GM08714 (cell line): ENCODE measurements at regions not wholly inside any gene's neighbourhood (a gene's known extent, or its start where the extent isn't known, plus 50 kb on each side); places are given as distances from the start of the nearest gene placed in this dataset.

Experiments
- H3K4me3 ChIP-seq: fragments of 200-500 bp; sonication (Bioruptor generic); 2 replicates; pipeline ENCODE4 v1.5.1; 2014; ENCODE audit warnings: mild to moderate bottlenecking, low read length, inconsistent platforms
- ZNF274 ChIP-seq: IDR thresholded peaks from 2 replicates; pipeline ENCODE4 v1.6.1; 2012; ENCODE audit warnings: mild to moderate bottlenecking, low read depth, low read length

- TF ChIP-seq ZNF274 = no peak
These were observed 137.9 kb upstream of the JUN start for GRCh38 chr1:58921751-58922150.

GRCh38 chr1:58922302-58923089, 138.6 kb upstream of the JUN start:
- no peak for TF ChIP-seq ZNF274

More at GRCh38 chr1:58921751-58922150, 137.9 kb upstream of the JUN start:
- no peak overlapping the region for H3K4me3 ChIP-seq

GRCh38 chr1:58923090-58923470, 139.2 kb upstream of the JUN start:
- no peak overlapping the region for H3K4me3 ChIP-seq
- TF ChIP-seq ZNF274 = no peak

More at GRCh38 chr1:58922302-58923089, 138.6 kb upstream of the JUN start:
- H3K4me3 ChIP-seq = no peak overlapping the region

GRCh38 chr1:58924016-58924565, 140.2 kb upstream of the JUN start:
- TF ChIP-seq ZNF274 = no peak
- H3K4me3 ChIP-seq = no peak overlapping the region

GRCh38 chr1:58924821-58925220, 141.0 kb upstream of the JUN start:
- no peak for TF ChIP-seq ZNF274
- H3K4me3 ChIP-seq = no peak overlapping the region

GRCh38 chr1:58925247-58925646, 141.4 kb upstream of the JUN start:
- H3K4me3 ChIP-seq = no peak overlapping the region

GRCh38 chr1:58926152-58926551, 142.3 kb upstream of the JUN start:
- TF ChIP-seq ZNF274 = no peak
- no peak overlapping the region for H3K4me3 ChIP-seq

More at GRCh38 chr1:58925247-58925646, 141.4 kb upstream of the JUN start:
- no peak for TF ChIP-seq ZNF274

- no peak overlapping the region for H3K4me3 ChIP-seq
- TF ChIP-seq ZNF274 = no peak
These were observed 143.3 kb upstream of the JUN start for GRCh38 chr1:58927041-58927721.

- no peak for TF ChIP-seq ZNF274
- no peak overlapping the region for H3K4me3 ChIP-seq
These were observed 143.9 kb upstream of the JUN start for GRCh38 chr1:58927722-58928085.

- no peak for TF ChIP-seq ZNF274
- no peak overlapping the region for H3K4me3 ChIP-seq
These were observed 144.7 kb upstream of the JUN start for GRCh38 chr1:58928514-58928913.

GRCh38 chr1:58929671-58930325, 146.0 kb upstream of the JUN start:
- TF ChIP-seq ZNF274 = no peak
- no peak overlapping the region for H3K4me3 ChIP-seq

- no peak overlapping the region for H3K4me3 ChIP-seq
- no peak for TF ChIP-seq ZNF274
These were observed 147.2 kb upstream of the JUN start for GRCh38 chr1:58931024-58931423.

GRCh38 chr1:58931756-58932155, 147.9 kb upstream of the JUN start:
- no peak for TF ChIP-seq ZNF274
- H3K4me3 ChIP-seq = no peak overlapping the region

- no peak for TF ChIP-seq ZNF274
- no peak overlapping the region for H3K4me3 ChIP-seq
These were observed 149.2 kb upstream of the JUN start for GRCh38 chr1:58932859-58933598.
